ENCODE measurements at regions not wholly inside any gene's neighbourhood (a gene's known extent, or its start where the extent isn't known, plus 50 kb on each side); places are given as distances from the start of the nearest gene placed in this dataset.
A peak's percentile ranks its signal among the peaks of the same experiment; 100 is the strongest.

DNA sequence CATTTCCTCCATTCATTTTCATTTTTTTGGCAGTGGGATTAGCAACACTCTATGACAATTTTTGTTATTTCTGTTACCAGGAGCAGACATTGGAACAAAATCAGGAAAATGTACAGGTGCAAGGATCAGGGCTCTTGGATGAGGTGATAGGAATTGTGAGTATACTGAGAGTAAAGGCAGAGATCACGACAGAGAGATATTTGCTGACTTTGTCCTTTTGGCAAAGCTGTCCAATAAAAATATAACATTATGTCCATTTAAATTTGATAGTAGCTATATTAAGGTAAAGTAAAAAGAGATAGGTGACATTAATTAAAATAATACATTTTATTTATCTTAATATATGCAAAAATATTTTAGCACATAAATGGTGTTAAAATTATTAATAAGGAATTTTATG lies 373.1 kb upstream of the GNPDA2 start:
- DNase-seq (ENCODE audit: low read depth, low spot score), result no peak

DNA sequence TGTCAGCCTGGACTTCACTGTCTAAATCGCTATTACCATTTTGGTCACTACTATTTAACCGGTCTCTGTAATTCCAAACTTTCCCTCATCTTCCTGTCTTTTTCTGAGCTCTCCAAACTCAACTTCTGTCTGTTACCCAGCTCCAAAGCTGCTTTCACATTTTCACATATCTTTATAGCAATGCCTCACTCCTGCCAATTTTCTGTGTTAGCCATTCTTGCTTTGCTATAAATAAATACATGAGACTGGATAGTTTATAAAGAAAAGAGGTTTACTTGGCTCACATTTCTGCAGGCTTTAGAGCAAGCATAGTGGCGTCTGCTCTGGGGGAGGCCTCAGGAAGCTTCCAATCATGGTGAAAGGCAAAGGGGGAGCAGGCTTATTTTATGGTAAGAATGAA lies 368.3 kb upstream of the GNPDA2 start:
- DNase-seq (ENCODE audit: low read depth, low spot score), result no peak

DNA sequence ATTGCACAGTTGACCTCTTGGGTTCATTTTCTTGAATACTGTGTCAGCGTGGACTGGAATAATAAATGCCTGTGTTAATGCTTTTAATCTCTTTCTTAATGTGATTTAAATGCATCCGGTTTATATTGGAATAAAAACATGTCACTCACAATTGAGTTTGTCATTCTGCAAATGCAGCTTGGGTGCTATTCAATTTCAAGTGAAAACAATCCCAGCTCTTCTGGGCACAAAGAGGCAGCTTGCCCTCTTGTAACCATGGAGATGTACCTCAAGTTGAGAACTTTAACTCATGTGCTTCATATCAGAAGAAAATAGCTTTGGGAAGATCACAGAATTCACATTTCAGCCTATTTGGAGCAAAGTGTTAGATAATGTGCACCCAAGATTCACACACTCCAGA lies 355.7 kb upstream of the GNPDA2 start:
- DNase-seq (ENCODE audit: low read depth, low spot score), result no peak

DNA sequence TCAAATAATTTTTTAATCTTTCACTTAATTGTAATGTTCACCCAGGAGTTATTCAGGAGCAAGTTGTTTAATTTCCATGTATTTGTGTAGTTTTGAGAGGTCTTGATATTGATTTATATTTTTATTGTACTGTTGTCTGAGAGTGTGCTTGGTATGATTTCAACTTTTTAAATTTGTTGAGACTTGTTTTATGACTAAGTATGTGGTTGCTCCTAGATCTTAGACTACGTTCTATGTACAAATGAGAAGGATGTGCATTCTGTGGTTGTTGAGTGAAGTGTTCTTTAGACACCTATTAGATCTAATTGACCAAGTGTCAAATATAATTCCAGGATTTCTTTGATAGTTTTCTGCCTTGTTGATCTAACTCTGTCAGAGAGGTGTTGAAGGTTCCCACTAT lies 353.3 kb upstream of the GNPDA2 start:
- no peak for DNase-seq (ENCODE audit: low read depth, low spot score)

DNA sequence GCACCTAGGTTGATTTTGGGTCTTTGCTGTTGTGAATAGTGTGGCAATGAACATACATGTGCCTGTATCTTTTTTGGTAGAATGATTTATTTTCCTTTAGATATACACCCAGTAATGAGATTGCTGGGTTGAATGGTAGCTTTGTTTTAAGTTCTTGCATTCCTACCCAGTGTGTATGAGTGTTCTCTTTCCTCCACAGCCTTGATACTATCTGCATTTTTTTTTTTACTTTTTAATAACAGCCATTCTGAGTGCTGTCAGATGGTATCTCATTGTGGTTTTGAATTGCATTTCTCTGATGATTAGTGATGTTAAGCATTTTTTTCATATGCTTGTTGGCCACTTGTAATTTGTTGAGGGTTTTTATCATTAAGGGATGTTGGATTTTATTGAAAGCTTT lies 351.8 kb upstream of the GNPDA2 start:
- no peak for DNase-seq (ENCODE audit: low read depth, low spot score)

DNA sequence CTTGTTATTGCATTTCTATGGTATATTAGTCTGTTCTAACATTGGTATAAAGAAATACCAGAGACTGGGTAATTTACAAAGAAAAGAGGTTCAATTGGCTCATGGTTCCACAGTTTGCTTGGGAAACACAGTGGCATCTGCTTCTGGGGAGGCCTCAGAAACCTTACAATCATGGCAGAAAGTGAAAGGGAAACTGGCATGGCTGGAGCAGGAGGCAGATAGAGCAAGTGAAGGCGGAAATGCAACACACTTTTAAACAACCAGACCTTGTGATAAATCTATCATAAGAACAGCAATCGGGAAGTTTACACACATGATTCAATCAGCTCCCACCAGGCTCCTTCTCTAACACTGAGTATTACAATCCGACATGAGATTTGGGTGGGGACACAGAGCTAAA lies 346.6 kb upstream of the GNPDA2 start:
- no peak for DNase-seq (ENCODE audit: low read depth, low spot score)

DNA sequence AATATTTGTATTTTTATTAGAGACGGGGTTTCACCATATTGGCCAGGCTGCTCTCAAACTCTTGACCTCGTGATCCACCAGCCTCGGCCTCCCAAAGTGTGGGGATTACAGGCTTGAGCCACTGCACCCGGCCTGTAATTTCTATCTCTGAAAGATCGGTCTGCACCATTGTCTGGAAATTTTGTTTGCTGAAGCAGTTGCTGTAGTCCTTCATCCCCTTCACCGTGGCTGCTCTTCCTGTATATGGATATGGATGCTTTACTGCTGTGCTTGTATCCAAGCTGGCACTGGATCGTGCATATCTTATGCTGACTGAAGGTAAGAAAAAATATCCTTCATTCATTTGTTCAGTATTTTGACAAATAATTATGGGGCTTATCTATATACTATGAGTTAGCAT lies 338.4 kb upstream of the GNPDA2 start:
- DNase-seq (ENCODE audit: low read depth, low spot score), result no peak

DNA sequence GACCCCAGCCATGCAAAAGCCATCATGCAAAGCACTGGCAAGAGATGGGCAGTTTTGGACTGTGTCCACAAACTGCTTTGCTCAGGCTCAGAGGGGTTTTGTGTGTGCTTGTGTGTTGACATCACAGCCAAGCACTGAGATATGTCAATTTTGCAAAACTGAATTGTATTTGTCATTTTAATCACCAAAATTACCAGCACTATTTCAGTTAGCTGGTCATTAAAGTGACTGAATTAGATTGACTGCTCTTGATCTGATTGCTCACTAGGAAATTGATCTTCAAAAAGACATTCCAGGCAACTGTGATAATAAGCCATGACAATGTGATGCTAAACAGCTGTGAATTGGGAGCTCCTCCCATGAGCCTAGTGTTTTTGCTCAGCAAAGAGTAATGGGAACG lies 337.3 kb upstream of the GNPDA2 start:
- no peak for DNase-seq (ENCODE audit: low read depth, low spot score)

DNA sequence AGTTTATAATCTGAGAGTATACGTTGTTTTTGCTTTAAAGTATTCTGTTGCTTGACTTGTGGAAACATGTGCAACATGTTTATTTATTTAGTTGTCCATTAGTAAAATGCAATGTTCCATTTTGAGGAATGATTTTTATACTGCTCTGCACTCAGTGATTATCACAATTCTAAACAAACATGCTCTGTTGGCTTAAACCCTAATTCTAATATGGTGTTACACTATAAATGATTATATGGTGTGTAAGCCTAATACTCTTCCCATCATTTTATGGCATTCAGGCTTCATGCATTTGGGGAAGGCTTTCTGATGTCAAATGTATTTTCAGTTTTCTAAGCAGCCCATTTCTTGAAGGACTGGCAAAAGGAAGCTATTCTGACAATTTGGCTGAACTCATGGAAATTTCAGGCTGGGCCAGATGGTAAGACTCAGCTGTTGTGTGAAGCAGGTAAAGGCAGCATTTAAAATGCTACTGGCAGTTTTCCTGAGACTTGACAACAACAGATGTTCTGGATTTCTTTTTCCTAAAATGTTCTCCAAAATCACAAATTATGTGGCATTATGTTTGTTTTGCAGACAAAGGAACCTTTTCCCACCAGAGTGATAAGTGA lies 336.7 kb upstream of the GNPDA2 start:
- DNase-seq (ENCODE audit: low read depth, low spot score), result no peak

DNA sequence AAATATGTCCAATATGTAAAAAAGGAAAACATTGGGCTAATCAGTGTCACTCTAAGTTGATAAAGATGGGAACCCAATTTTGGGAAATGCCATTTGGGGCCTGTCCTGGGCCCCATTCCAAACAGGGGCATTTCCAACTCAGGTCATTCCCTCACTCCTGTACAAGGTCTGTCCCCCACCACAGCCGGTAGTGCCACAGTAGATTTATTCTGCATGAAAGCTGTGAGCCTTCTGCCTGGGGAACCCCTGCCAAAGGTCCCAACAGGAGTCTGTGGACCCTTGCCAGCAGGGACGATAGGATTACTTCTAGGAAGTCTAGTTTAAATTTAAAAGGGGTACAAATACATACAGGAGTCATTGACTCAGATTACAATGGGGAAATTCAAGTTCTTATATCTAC lies 317.6 kb upstream of the GNPDA2 start:
- DNase-seq (ENCODE audit: low read depth, low spot score), result no peak

DNA sequence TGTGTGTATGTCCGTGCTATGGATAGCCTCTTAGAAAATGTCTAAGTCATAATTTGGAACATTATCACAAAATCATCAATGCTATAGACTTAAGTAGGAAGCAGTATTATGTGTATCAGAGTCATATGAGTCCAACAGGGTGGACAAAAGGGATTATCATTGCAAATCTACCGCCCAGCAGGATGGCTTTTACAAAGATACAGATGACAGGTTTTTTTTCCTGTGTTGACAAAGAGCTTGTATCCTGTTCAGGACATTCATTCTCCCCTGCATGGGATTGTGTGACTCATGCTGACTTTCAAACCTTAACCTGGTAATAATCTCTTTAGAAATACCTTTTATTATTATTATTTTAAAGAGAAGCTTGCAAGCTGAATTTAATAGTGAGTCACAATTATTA lies 310.3 kb upstream of the GNPDA2 start:
- no peak for DNase-seq (ENCODE audit: low read depth, low spot score)

DNA sequence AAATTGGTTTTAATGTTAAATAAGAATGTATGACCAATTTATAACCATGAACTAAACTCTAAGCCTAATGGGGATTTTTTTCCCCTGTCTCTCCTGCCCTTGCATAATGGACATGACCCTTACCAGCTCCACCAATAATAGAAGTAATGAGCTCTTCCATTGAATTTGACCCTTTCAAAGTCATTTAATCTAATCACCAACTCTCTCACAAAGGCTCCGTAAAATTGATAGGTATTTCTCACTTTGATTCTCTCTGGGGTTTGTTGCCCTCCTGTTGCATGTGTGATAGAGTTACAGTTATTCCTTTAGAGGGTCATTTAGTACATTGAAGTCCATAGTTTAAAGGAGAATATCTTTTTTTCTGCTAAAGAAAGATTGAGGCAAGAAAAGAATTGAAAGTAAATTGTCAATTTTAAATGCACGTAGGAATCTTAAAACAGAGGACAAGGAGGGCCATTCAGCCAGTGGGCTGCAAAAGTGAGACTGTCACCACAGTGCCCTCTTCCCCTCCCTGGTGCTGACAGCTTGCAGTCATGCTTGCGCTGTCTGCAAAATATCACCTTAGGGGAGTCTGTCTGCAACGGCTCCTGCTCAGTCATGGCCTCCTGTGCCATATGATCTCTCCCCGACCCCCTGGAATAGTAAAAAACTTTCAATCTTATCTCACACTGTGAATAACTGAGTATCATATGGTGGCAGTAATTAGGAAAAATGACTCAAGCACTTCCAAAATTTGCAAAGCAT lies 307.5 kb upstream of the GNPDA2 start:
- DNase-seq (ENCODE audit: low read depth, low spot score), result no peak

DNA sequence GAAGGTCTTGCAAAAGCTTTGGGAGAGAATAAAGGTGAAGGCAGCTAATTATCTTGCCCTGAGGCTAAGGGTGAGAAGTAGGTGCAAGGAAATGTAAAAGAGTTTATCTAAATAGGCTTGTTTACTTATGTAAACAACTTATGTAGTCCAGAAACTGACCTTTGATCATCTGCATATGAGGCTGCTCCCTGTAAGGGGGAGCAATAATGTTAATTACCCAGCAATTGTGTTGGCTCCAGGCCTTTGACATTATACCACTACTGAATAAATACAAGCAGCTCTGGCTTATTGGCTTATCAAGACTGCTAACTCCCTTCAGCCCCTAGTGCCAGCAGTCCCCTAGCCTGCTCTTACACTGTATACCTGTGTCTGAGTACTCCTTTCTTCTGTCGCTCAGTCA lies 303.7 kb upstream of the GNPDA2 start:
- no peak for DNase-seq (ENCODE audit: low read depth, low spot score)

DNA sequence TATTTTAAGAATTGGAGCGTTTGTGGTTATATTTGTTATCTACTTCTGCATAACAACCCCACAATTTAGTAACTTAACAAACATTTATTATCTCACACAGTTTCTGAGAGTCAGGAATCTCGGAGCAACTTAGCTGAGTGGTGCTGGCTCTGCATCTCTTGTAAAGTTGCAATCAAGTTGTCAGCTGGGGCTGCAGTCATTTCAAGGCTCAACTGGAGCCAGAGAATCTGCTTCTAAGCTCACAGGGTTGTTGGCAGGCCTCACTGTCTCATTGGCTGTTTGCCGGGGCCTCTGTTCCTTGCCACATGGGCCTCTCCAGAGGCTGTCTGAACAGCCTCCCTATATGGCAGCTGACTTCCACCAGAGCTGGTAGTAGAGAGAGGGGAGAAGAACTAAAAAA lies 281.2 kb upstream of the GNPDA2 start:
- no peak for DNase-seq (ENCODE audit: low read depth, low spot score)

DNA sequence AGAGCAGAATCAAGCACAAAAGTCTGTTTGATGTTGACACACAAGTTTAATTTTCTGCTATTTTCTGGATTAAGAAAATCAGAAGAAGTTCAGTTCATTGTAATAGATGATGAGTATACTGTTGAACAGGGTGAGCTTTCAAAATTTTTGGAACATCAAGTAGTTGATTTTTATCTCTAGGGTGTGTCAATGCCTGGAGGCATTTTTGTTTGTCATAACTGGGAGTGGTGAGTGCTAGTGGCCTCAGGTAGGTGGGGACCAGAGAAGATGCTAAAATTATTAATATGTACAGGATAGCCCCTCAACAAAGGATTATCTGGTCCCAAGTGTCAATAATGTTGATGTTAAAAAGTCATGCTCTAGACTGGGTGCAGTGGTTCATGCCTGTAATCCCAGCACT lies 279.7 kb upstream of the GNPDA2 start:
- no peak for DNase-seq (ENCODE audit: low read depth, low spot score)

DNA sequence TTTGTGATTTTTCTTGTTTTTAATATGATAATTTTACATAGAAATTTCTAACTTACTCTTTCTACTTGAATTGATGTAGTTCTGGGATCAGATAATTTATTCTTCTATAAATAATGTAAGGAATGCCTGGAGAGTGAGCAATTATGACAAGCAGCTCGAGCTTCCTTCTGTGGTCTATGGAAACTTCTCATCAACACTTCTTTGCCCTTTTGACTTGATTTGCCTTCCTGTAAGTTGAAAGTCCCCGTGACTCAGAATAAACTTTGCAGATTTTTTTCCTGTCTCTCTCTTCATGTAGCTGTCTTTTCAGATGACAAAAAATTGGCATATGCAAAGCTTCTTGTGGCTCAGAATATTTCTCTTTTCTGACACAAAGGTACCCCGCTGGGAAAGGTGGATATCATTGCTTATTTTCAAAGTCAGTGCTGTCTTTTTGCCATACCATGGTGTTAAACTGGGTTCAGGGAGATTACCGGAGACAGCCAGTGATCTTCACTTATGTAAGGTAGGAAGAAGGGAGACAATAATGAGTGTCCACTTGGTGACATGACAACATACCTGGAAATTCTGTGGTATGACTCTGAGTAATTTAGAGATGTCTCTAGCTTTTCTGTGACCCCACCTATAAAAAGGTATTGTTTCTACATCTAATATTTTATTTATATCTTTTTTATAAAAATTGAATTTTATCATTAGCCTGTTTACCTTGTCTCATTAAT lies 278.6 kb upstream of the GNPDA2 start:
- DNase-seq (ENCODE audit: low read depth, low spot score), result peak; percentile 20

DNA sequence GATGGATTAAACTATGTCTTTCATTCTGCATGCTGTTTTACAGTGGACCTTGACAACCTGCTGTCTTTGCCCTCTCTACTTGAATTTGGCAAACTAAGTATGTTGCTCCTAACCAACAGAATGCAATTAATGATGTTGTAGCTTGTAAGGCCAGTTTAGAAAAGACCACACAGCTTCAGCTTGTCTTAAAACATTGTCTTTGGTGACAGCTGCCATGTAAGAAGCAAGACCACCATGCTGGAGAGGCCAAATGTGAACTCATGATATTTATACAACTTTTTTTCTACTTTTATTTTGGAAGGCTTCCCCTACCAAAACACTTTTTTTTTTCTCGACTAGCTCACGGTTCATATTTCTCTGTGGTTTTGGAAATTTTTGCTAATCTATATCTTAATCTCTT lies 278.0 kb upstream of the GNPDA2 start:
- DNase-seq (ENCODE audit: low read depth, low spot score), result no peak

DNA sequence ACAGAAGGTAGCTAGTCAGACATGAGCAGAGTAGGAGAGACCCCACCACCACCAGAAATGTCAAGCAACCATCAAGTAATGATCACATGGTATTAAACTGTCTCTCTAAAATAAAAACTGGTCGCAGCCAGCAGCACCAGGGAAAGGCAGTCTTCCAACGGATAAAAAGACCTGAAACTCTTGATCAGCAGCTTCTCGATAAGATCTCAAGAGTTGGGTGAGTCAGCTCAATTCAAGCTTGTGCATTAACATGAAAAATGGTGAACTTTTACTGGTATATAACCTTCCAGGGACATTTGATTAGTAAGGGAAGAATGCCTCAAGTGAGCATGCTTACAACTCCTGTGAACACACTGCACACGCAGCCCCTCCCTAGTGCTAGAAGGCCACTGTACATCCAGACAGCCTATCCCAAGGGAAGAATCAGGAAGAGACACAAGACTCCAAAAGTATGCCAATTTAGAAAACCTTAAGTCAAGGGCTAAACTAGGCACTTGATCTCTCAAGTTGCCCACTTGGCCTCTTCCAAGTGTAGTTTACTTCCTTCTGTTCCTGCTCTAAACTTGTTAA lies 270.0 kb upstream of the GNPDA2 start:
- DNase-seq (ENCODE audit: low read depth, low spot score), result no peak

DNA sequence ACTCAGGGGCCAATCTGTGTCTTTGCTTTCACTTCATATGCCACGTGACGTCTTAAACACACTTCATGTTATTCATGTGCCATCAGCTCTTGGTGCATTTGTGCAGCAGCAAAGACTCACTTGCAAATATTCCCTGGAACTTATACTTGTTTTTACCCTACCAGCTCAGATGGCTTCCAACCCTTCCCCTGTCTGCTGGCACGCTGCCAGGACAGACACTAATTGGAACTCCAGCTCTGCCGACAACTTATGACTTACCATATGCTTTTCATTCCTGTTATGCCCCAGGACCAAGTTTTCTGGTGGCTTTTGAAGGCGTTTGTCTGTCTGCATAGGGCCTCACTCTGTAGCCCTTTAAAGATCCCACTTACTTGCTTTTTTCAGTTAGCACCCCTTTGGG lies 261.7 kb upstream of the GNPDA2 start:
- no peak for DNase-seq (ENCODE audit: low read depth, low spot score)

DNA sequence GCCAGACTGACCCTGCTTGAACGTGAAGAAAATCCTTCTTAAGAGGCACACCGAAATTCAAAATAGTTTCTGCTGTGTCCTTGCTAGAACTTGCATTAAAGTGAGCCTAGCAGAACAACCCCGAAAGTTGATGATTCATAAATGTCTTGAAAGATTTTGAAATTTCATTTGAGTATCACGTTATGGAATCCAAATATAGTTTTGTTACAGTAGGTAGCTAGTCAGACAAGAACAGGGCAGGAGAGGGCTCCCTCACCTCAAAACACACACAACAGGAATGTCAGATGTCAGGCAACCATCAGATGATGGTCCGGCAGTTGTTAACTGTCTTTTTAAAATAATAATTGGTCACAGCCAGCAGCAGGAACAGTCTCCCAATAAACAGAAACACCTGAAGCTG lies 259.6 kb upstream of the GNPDA2 start:
- no peak for DNase-seq (ENCODE audit: low read depth, low spot score)

DNA sequence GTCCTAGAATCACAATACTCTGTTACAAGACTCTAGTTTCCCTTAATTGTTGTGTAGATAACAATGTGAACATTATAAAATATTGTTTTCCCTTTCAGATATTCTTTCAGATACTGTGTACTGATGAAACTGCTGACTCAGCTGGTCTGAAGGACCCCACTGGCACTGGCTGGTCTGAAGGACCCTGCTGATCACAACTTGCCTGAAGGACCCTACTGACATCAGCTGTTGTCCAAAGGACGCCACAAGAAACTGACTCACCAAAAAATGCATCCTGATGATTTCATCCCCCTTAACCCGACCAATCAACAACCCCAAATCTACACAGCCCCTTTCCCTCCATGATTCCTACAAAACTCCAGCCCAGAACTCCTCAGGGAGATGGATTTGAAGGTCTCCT lies 258.8 kb upstream of the GNPDA2 start:
- no peak for DNase-seq (ENCODE audit: low read depth, low spot score)

DNA sequence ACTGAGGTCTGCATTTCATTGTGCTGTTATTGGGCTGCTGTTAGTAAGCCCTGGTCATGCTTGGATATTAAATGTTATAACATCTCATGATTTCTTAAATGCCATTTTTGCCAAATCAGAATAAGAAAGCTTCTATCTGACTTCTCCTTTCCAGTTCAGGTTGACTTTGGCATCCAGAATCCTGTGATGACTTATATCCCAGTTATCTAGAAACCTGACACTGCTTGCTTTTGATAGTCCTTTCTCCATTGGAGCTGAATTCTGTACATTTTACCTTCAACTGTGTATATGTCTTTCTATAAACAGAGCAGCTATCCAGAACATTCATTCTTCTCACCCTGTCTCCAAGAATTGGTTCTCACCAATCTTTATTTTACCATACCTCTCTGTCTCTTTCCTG lies 257.7 kb upstream of the GNPDA2 start:
- DNase-seq (ENCODE audit: low read depth, low spot score), result no peak

DNA sequence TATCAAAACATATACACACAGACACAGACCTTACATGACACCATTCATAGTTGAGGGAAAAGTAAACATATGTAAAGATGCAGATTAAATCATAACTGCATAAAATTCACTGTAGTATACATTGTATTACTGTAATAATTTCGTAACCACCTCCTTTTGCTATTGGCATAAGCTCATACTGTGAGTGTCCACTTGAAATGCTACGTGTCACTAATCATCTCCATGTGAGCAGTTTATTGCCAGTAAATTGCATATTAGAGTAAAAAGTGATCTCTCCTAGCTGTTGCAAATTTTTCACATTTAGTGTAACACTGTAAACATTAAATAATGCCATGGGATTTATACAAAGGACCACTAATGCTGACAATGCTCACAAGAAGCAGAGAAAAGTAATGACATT lies 256.7 kb upstream of the GNPDA2 start:
- DNase-seq (ENCODE audit: low read depth, low spot score), result no peak

Measured in astrocyte of the hippocampus (primary cell).